PFSK-1 (cell line): ENCODE measurements at regions not wholly inside any gene's neighbourhood (a gene's known extent, or its start where the extent isn't known, plus 50 kb on each side); places are given as distances from the start of the nearest gene placed in this dataset.

Source experiments
- FOXP2 ChIP-seq: optimal IDR thresholded peaks from 2 replicates; pipeline ENCODE3; 2011; ENCODE audit warnings: borderline replicate concordance, control low read depth, inconsistent platforms; ENCODE audit not compliant: insufficient read depth; ENCODE audit errors: extremely low read length, extremely low read depth
- POLR2AphosphoS5 ChIP-seq: IDR thresholded peaks from 2 replicates; pipeline ENCODE4 v1.6.1; 2012; ENCODE audit warnings: low read depth, mild to moderate bottlenecking, control low read depth, low read length, moderate library complexity
- REST ChIP-seq, 2 experiments: IDR thresholded peaks; 2 replicates each; pipeline versions ENCODE4 v1.6.1 to v1.8.0; 2011 to 2012; ENCODE audit warnings: low read depth in 2 of 2, low read length in 2 of 2, control low read depth in 1 of 2, inconsistent platforms in 1 of 2, mild to moderate bottlenecking in 1 of 2, moderate library complexity in 1 of 2; ENCODE audit not compliant: insufficient read depth in 1 of 2
- SIN3A ChIP-seq: IDR thresholded peaks from 2 replicates; pipeline ENCODE4 v1.6.1; 2012; ENCODE audit warnings: mild to moderate bottlenecking, low read length, moderate library complexity, borderline replicate concordance; ENCODE audit not compliant: insufficient read depth
- TAF1 ChIP-seq: IDR thresholded peaks from 2 replicates; pipeline ENCODE4 v1.6.1; 2012; ENCODE audit warnings: low read length, control low read depth, borderline replicate concordance; ENCODE audit not compliant: insufficient read depth

GRCh38 chr3:102085431-102086176 lies 236.3 kb downstream of the NFKBIZ start:
- TF ChIP-seq REST (IDR thresholded peaks at IDR 0.05; ENCODE audit: insufficient read depth in 1 of 2, low read depth in 2 of 2, low read length in 2 of 2) (no peak), FOXP2 (no peak), TAF1 (no peak), SIN3A (no peak), POLR2AphosphoS5 (no peak)

GRCh38 chr3:102087236-102087635 lies 237.9 kb downstream of the NFKBIZ start:
- TF ChIP-seq SIN3A: no peak

GRCh38 chr3:102089239-102089638 lies 239.9 kb downstream of the NFKBIZ start:
- TF ChIP-seq TAF1: no peak
- TF ChIP-seq POLR2AphosphoS5: no peak
- TF ChIP-seq FOXP2: no peak
- no peak for TF ChIP-seq SIN3A
- TF ChIP-seq REST (IDR thresholded peaks at IDR 0.05; ENCODE audit: insufficient read depth in 1 of 2, low read depth in 2 of 2, low read length in 2 of 2): no peak

DNA sequence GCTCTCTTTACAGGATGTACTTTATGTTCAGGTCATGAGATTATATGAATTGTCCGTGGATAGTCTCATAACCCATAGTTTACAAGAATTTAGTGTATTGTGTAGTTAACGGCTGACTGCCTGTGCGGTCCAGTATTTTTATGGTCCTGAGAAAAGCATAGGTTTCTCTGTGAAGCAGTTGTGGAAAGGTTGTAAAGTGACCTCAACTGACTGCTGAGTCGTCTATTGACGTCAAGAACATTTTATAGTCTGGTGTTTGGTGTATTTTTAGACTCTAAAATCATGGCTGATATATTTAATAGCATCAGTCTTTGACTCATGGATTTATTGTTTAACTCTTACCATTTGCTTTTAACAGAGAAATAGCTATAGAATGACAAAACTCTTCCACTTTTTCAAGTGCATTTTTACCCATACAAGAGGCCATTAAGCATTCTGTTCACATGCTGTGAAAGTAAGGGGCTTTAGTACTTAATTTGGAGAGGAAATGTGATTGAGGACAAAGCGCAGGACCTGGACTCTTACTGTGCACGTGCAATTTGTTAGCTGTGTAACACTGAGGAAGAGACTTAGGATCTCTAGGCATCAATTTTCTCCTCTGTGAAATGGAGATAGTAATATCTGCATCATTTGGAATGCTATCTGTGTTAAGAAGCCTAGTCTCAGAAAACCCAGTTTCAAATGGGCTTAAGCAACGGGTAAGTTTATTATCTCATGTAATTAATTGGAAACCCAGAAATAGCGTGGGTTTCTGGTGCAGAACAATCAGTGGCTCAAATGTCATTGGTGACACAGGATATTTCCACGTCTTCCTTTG lies 240.8 kb downstream of the NFKBIZ start:
- no peak for TF ChIP-seq SIN3A
- TF ChIP-seq TAF1: no peak
- no peak for TF ChIP-seq POLR2AphosphoS5
- no peak for TF ChIP-seq FOXP2
- no peak for TF ChIP-seq REST (IDR thresholded peaks at IDR 0.05; ENCODE audit: insufficient read depth in 1 of 2, low read depth in 2 of 2, low read length in 2 of 2)

GRCh38 chr3:102090721-102091045 lies 241.4 kb downstream of the NFKBIZ start:
- no peak for TF ChIP-seq SIN3A
- no peak for TF ChIP-seq POLR2AphosphoS5
- no peak for TF ChIP-seq FOXP2

DNA sequence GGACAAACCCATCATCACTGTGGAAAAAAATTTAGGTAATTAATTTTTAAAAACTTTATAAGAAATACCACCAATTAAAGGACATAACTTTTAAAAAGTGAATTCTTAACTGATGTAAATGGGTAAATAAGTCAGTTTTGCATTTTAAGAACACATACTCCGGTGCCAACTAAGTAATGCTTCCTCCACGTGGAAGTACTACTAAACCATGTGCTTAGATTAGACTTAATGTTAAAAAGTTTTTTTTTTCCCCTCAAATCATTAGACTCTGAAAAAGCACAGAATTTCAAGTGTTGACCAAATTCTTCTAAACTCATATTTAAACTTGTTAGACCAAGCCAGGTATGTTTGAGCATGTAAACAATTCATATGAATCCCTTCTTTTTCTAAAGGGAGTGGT lies 242.0 kb downstream of the NFKBIZ start:
- TF ChIP-seq FOXP2 (no peak), SIN3A (no peak), POLR2AphosphoS5 (no peak), REST (IDR thresholded peaks at IDR 0.05; ENCODE audit: insufficient read depth in 1 of 2, low read depth in 2 of 2, low read length in 2 of 2) (no peak), TAF1 (no peak)
